Stomach (tissue), 8 donors: ENCODE measurements at regions not wholly inside any gene's neighbourhood (a gene's known extent, or its start where the extent isn't known, plus 50 kb on each side); places are given as distances from the start of the nearest gene placed in this dataset.

Experiments
- DNase-seq, 2 donors: peaks; one replicate each; pipeline versions ENCODE4 v3.0.0 to v3.0.0-alpha.2; 2013 to 2019
- H3K27ac ChIP-seq, 5 donors: fragments of 200-600 bp in 4 of 5; sonication (generic) in 4 of 5; one replicate each; pipeline ENCODE4 v1.5.1; 2013 to 2019; ENCODE audit warnings: mild to moderate bottlenecking in 1 of 5, moderate library complexity in 1 of 5
- H3K27me3 ChIP-seq, 3 donors: fragments of 200-600 bp; sonication (generic); one replicate each; pipeline ENCODE4 v1.5.1; 2017 to 2019; ENCODE audit warnings: mixed run types in 1 of 3
- H3K36me3 ChIP-seq, 4 donors: fragments of 200-600 bp; sonication (generic); 1 replicate in 3 of 4; 2 replicates in 1 of 4; pipeline ENCODE4 v1.5.1; 2016 to 2019
- H3K4me1 ChIP-seq, 4 donors: fragments of 200-600 bp; sonication (generic); one replicate each; pipeline ENCODE4 v1.5.1; 2016 to 2019
- H3K4me3 ChIP-seq, 4 donors: fragments of 200-600 bp; sonication (generic) in 3 of 4; one replicate each; pipeline ENCODE4 v1.5.1; 2016 to 2019; ENCODE audit warnings: mild to moderate bottlenecking in 1 of 4
- H3K9me3 ChIP-seq, 4 donors: fragments of 200-600 bp; sonication (generic); one replicate each; pipeline ENCODE4 v1.5.1; 2016 to 2019
- CTCF ChIP-seq, 7 experiments: fragments of 450-650 bp in 4 of 7; fragments of 200-600 bp in 3 of 7; sonication (generic) in 3 of 7; IDR thresholded peaks; one replicate each; pipeline ENCODE4 v1.5.1; 2016 to 2019; ENCODE audit warnings: antibody characterized with exemption in 7 of 7, control low read depth in 2 of 7, mild to moderate bottlenecking in 1 of 7
- EP300 ChIP-seq: sonication (generic); formaldehyde crosslinking; IDR thresholded peaks from one replicate; pipeline ENCODE4 v1.6.1; 2017; ENCODE audit warnings: antibody characterized with exemption
- POLR2A ChIP-seq, 4 donors: fragments of 450-650 bp; IDR thresholded peaks; one replicate each; pipeline ENCODE4 v1.6.1; 2016; ENCODE audit warnings: antibody characterized with exemption in 4 of 4, control low read depth in 2 of 4, mild to moderate bottlenecking in 1 of 4, moderate library complexity in 1 of 4
- POLR2AphosphoS5 ChIP-seq, 3 donors: sonication (generic); formaldehyde crosslinking; IDR thresholded peaks; one replicate each; pipeline ENCODE4 v1.6.1; 2016; ENCODE audit warnings: antibody characterized with exemption in 3 of 3
- WGBS, 5 donors: extraction: QIAGEN DNeasy Blood & Tissue Kit in 3 of 5; methylation state at CpG; one replicate each; pipeline versions ENCODE4 v1.1.5 to v1.1.7; 2013 to 2018; 5-methylcytosine and 5-hydroxymethylcytosine counted together
- intact Hi-C: fragments of 100-400 bp; cut with DNase I; formaldehyde crosslinking; loops from one replicate; pipeline ENCODE4 v1.15.1; 2023; ENCODE audit warnings: low total_unique reads
- donor health status: healthy with polysubstance abuse.
- donor health status: Bipolar disorder and iron deficiency.
- donor health status: healthy.

GRCh38 chr3:153440311-153440710 lies 278.3 kb downstream of the RAP2B start:
- TF ChIP-seq EP300, result no peak
- no peak for TF ChIP-seq POLR2A (IDR thresholded peaks at IDR 0.05)
- no peak for TF ChIP-seq POLR2AphosphoS5 (IDR thresholded peaks at IDR 0.05)
- TF ChIP-seq CTCF (IDR thresholded peaks at IDR 0.05), result no peak
- Histone ChIP-seq H3K27ac (no peak overlapping the region), H3K4me1 (no peaks in the 10 kb centered on the region), H3K27me3 (no peaks in the 10 kb centered on the region), H3K9me3 (no peaks in the 10 kb centered on the region), H3K4me3 (no peak overlapping the region), H3K36me3 (no peaks in the 10 kb centered on the region)
- DNase-seq, result no peak
- intact Hi-C loops, result no loop called here
- 81 to 90% (median 87%) methylated on average over 5 of the region's 5 CpGs for WGBS, 5 donors

DNA sequence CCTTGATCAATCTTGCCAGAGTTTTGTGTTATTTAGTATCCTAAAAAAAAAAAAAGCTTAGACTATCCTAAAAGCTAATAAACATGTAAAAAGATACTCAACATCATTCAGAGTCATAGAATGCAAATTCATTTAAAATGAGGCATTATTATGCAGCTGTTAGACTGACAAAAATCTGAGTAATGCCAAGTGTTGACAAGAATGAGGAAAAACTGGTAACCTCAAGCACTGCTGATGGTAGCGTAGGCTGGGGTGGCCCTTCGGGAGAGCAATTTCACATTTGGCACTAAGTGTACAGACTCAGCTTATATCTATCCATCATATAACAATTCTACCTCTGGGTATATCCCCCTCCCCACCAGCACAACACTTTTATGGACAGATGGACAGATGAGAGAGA lies 280.4 kb downstream of the RAP2B start:
- Histone ChIP-seq H3K9me3 (no peaks in the 10 kb centered on the region), H3K36me3 (no peaks in the 10 kb centered on the region), H3K27ac (no peak overlapping the region), H3K4me1 (no peaks in the 10 kb centered on the region), H3K4me3 (no peak overlapping the region), H3K27me3 (no peaks in the 10 kb centered on the region)
- no peak for DNase-seq
- 55 to 92% (median 83%) methylated on average over 2 of the region's 2 CpGs for WGBS, 5 donors
- TF ChIP-seq POLR2A (IDR thresholded peaks at IDR 0.05), result no peak
- TF ChIP-seq POLR2AphosphoS5 (IDR thresholded peaks at IDR 0.05), result no peak
- intact Hi-C loops, result no loop called here

DNA sequence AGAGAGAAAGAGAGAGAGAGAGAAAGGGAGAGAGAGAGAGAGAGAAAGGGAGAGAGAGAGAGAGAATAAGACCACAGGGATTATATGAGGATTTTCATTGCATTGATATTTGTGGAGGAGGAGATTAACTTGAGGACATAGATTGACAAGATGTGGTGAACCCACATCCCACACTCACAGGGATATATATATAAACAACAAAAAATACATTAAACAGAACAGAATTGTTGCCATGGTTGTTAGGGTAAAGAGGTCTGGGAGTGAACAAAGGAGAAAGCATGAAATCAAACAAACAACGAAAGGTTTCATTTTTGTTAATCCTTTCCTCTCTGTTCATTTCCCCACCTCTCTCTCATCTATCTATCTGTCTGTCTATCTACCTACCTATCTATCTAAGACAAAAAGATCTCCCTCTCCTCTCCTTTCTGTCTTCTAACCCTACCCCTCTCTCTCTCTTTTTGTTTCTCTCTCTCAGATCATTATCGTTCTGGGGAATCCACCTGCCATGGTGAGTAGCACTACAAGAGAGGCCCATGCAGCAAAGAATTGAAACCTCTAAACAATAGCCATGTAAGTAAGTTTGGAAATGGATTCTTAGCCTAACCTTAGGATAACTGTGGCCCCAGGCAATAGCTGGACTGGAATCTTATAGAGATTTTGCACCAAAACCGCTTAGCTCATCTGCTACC lies 280.9 kb downstream of the RAP2B start:
- Histone ChIP-seq H3K27me3 (no peaks in the 10 kb centered on the region), H3K9me3 (no peaks in the 10 kb centered on the region), H3K36me3 (no peaks in the 10 kb centered on the region), H3K4me3 (no peak overlapping the region), H3K27ac (no peak overlapping the region), H3K4me1 (no peaks in the 10 kb centered on the region)
- intact Hi-C loops, result no loop called here
- TF ChIP-seq POLR2AphosphoS5 (IDR thresholded peaks at IDR 0.05) (no peak), CTCF (IDR thresholded peaks at IDR 0.05) (no peak), EP300 (no peak), POLR2A (IDR thresholded peaks at IDR 0.05) (no peak)
- DNase-seq, result no peak
- 73 to 82% (median 79%) methylated on average over 3 of the region's 3 CpGs for WGBS, 5 donors

GRCh38 chr3:153443961-153444360 lies 281.9 kb downstream of the RAP2B start:
- TF ChIP-seq POLR2AphosphoS5 (IDR thresholded peaks at IDR 0.05), result no peak
- TF ChIP-seq CTCF (IDR thresholded peaks at IDR 0.05), result no peak
- no peak for TF ChIP-seq POLR2A (IDR thresholded peaks at IDR 0.05)
- TF ChIP-seq EP300, result no peak
- H3K4me1 ChIP-seq, result no peaks in the 10 kb centered on the region
- H3K36me3 ChIP-seq, result no peaks in the 10 kb centered on the region
- intact Hi-C loops, result no loop called here
- H3K27ac ChIP-seq, result no peak overlapping the region
- 56 to 64% (median 59%) methylated on average over 3 of the region's 3 CpGs for WGBS, 5 donors
- H3K27me3 ChIP-seq, result no peaks in the 10 kb centered on the region
- no peak overlapping the region for H3K4me3 ChIP-seq
- H3K9me3 ChIP-seq, result no peaks in the 10 kb centered on the region
- no peak for DNase-seq

DNA sequence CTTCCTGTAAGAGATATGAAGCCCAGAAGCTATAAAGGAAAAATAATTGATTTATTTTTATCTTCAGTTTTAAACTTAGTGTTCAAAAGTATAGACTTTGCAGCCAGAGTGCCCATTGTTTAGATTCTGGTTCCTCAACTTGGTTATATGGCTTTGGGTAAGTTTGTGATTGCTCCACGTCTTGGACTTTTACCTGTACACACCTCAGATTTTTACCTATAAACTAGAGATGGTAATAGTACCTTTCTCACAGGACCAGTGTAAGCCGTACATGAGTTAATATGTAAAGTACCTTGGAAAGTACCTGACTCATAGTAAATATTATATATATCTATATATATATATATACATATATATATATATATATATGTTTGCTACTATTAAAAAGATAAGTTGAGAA lies 283.8 kb downstream of the RAP2B start:
- intact Hi-C loops, result no loop called here
- no peak for DNase-seq
- Histone ChIP-seq H3K27ac (no peak overlapping the region), H3K9me3 (no peaks in the 10 kb centered on the region), H3K27me3 (no peaks in the 10 kb centered on the region), H3K4me3 (no peak overlapping the region), H3K36me3 (no peaks in the 10 kb centered on the region), H3K4me1 (no peaks in the 10 kb centered on the region)
- TF ChIP-seq POLR2AphosphoS5 (IDR thresholded peaks at IDR 0.05) (no peak), POLR2A (IDR thresholded peaks at IDR 0.05) (no peak), CTCF (IDR thresholded peaks at IDR 0.05) (no peak), EP300 (no peak)
- WGBS, 5 donors, result 47 to 76% (median 64%) methylated on average over 2 of the region's 2 CpGs
